Testis (tissue), 2 donors: ENCODE measurements at regions not wholly inside any gene's neighbourhood (a gene's known extent, or its start where the extent isn't known, plus 50 kb on each side); places are given as distances from the start of the nearest gene placed in this dataset.

Experiments used
- CTCF ChIP-seq, 3 experiments: fragments of 450-650 bp in 2 of 3; fragments of 200-600 bp in 1 of 3; sonication (generic) in 1 of 3; IDR thresholded peaks; one replicate each; pipeline ENCODE4 v1.5.1; 2016 to 2019; ENCODE audit warnings: antibody characterized with exemption in 3 of 3, mild to moderate bottlenecking in 2 of 3, moderate library complexity in 1 of 3
- POLR2A ChIP-seq: fragments of 450-650 bp; IDR thresholded peaks from one replicate; pipeline ENCODE4 v1.6.1; 2017; ENCODE audit warnings: antibody characterized with exemption, mild to moderate bottlenecking, moderate library complexity

- no peak for TF ChIP-seq CTCF (IDR thresholded peaks at IDR 0.05)
- no peak for TF ChIP-seq POLR2A
Observed at GRCh38 chr9:81844131-81844567, 84.1 kb upstream of the SPATA31D4 start.
